ENCODE measurements at regions not wholly inside any gene's neighbourhood (a gene's known extent, or its start where the extent isn't known, plus 50 kb on each side); places are given as distances from the start of the nearest gene placed in this dataset.
A peak's percentile ranks its signal among the peaks of the same experiment; 100 is the strongest.

GRCh38 chr18:52277785-52278184, 62.2 kb upstream of the DCC start:
- H3K4me3 ChIP-seq (ENCODE audit: low read depth, low read length), result no peak overlapping the region
- DNase-seq (ENCODE audit: low read depth), result no peak
- TF ChIP-seq CTCF (IDR thresholded peaks at IDR 0.05; ENCODE audit: control insufficient read depth, extremely low read depth, insufficient read depth), result no peak

GRCh38 chr18:52278191-52278590, 61.8 kb upstream of the DCC start:
- DNase-seq (ENCODE audit: low read depth), result peak; percentile 19
- no peak overlapping the region for H3K4me3 ChIP-seq (ENCODE audit: low read depth, low read length)
- TF ChIP-seq CTCF (IDR thresholded peaks at IDR 0.05; ENCODE audit: control insufficient read depth, extremely low read depth, insufficient read depth), result no peak

- no peak for TF ChIP-seq CTCF (IDR thresholded peaks at IDR 0.05; ENCODE audit: control insufficient read depth, extremely low read depth, insufficient read depth)
- DNase-seq (ENCODE audit: low read depth), result no peak
- H3K4me3 ChIP-seq (ENCODE audit: low read depth, low read length), result no peak overlapping the region
These were observed 59.3 kb upstream of the DCC start for GRCh38 chr18:52280702-52281101.

DNA sequence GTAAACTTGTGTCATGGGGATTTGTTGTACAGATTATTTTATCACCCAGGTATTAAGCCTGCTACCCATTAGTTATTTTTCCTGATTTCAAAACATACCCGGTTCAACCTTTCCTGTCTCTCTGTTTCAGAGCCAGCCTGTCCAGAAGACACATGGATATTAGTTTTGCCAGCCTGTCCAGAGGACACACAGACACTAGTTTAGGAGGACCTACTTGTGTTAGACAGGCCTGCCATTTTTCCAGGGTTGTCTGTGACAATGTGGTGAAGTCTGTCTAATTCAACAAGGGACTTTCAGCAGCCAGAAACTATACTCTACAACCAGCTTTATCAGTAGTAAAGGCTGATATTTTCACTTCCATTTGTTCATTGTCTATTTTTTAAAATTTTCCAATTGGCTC, 56.1 kb upstream of the DCC start:
- no peak for TF ChIP-seq CTCF (IDR thresholded peaks at IDR 0.05; ENCODE audit: control insufficient read depth, extremely low read depth, insufficient read depth)

GRCh38 chr18:52286675-52287074, 53.3 kb upstream of the DCC start:
- no peak for DNase-seq (ENCODE audit: low read depth)
- TF ChIP-seq CTCF (IDR thresholded peaks at IDR 0.05; ENCODE audit: control insufficient read depth, extremely low read depth, insufficient read depth), result no peak
- H3K4me3 ChIP-seq (ENCODE audit: low read depth, low read length), result no peak overlapping the region

More for the DNA sequence above, 56.1 kb upstream of the DCC start:
- H3K4me3 ChIP-seq (ENCODE audit: low read depth, low read length), result no peak overlapping the region
- no peak for DNase-seq (ENCODE audit: low read depth)

GRCh38 chr18:52287151-52287550, 52.8 kb upstream of the DCC start:
- DNase-seq (ENCODE audit: low read depth), result no peak

More at GRCh38 chr18:52287151-52287550, 52.8 kb upstream of the DCC start:
- no peak overlapping the region for H3K4me3 ChIP-seq (ENCODE audit: low read depth, low read length)
- TF ChIP-seq CTCF (IDR thresholded peaks at IDR 0.05; ENCODE audit: control insufficient read depth, extremely low read depth, insufficient read depth), result no peak

Data from LNCaP clone FGC (cell line).